ENCODE measurements at regions not wholly inside any gene's neighbourhood (a gene's known extent, or its start where the extent isn't known, plus 50 kb on each side); places are given as distances from the start of the nearest gene placed in this dataset.

GRCh38 chr9:71472400-71472799 is 295.9 kb downstream of the CEMIP2 start:
- DNase-seq (ENCODE audit: low read depth in 1 of 2, low spot score in 1 of 2): no peak
- ChIA-PET POLR2A (no interaction called here), CTCF (no interaction called here)
- no peak for ATAC-seq
- Histone ChIP-seq H3K4me3 (no peak overlapping the region), H3K9me3 (peaks cover 3% of the 10 kb centered on the region; the same call in 1 of the 3 replicates), H3K27ac (no peak overlapping the region), H3K4me2 (no peak overlapping the region), H3K4me1 (no peaks in the 10 kb centered on the region)
- TF ChIP-seq POLR2A (IDR thresholded peaks at IDR 0.05; ENCODE audit: low read length) (no peak), JUNB (IDR thresholded peaks at IDR 0.05) (no peak), ZFP36 (IDR thresholded peaks at IDR 0.05; ENCODE audit: borderline replicate concordance, partially characterized antibody) (no peak)
- FAIRE-seq: no peak
- 3% methylated on average over 3 of the region's 3 CpGs for WGBS (ENCODE audit: missing lambda C conversion rate)

GRCh38 chr9:71465392-71465791 is 302.9 kb downstream of the CEMIP2 start:
- no peak overlapping the region for H3K4me2 ChIP-seq
- FAIRE-seq (no peak), DNase-seq (ENCODE audit: low read depth in 1 of 2, low spot score in 1 of 2) (no peak), ATAC-seq (no peak)
- H3K4me1 ChIP-seq: no peaks in the 10 kb centered on the region
- ChIA-PET CTCF (interaction anchor here (0.7 to 1.4 kb wide), 3 partner anchors 16 to 18 kb away, joined by 3 read pairs; no protein-coding TSS in a partner anchor), POLR2A (no interaction called here)
- no peak overlapping the region for H3K4me3 ChIP-seq
- TF ChIP-seq, protein P1, sequence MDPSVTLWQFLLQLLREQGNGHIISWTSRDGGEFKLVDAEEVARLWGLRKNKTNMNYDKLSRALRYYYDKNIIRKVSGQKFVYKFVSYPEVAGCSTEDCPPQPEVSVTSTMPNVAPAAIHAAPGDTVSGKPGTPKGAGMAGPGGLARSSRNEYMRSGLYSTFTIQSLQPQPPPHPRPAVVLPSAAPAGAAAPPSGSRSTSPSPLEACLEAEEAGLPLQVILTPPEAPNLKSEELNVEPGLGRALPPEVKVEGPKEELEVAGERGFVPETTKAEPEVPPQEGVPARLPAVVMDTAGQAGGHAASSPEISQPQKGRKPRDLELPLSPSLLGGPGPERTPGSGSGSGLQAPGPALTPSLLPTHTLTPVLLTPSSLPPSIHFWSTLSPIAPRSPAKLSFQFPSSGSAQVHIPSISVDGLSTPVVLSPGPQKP (IDR thresholded peaks at IDR 0.05; ENCODE audit: low read depth, low read length): no peak
- no peak for TF ChIP-seq RFX5 (IDR thresholded peaks at IDR 0.05)
- WGBS (ENCODE audit: missing lambda C conversion rate): under 1% methylated on average over 4 of the region's 4 CpGs
- H3K27ac ChIP-seq: no peak overlapping the region
- 0 out of 3 replicates have a peak, but pooled peaks cover 2% of the 10 kb centered on the region for H3K9me3 ChIP-seq

DNA sequence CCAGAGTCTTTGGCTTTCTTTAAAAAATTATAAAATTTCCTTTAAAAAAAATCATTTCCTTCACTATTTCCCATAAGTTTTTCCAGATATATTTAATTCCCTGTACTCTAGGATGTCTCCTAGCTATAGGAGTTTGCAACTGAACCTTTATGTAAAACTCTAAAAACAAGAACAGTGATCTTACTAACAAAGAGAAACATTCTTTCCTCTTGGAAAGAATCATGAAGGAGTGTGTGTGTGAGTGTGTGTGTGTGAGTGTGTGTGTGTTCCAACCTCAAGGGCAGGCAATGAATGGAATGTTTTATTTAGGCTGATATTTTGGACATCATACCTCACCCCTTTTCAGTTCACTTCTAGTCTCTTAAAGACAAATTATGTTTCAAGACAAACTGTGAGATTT is 309.2 kb downstream of the CEMIP2 start:
- FAIRE-seq (no peak), ATAC-seq (no peak), DNase-seq (ENCODE audit: low read depth in 1 of 2, low spot score in 1 of 2) (no peak)
- H3K4me3 ChIP-seq: no peak overlapping the region
- ChIA-PET CTCF (no interaction called here), POLR2A (no interaction called here)
- H3K4me1 ChIP-seq: no peaks in the 10 kb centered on the region
- H3K9me3 ChIP-seq: 0 out of 3 replicates have a peak, but pooled peaks cover 2% of the 10 kb centered on the region
- no peak overlapping the region for H3K4me2 ChIP-seq
- TF ChIP-seq CBX2 (IDR thresholded peaks at IDR 0.05; ENCODE audit: borderline replicate concordance, low read depth) (no peak), HOXB5 (CRISPR knock-in tag; IDR thresholded peaks at IDR 0.05) (no peak), EHMT2 (IDR thresholded peaks at IDR 0.05; ENCODE audit: low read depth) (no peak), MAFK (IDR thresholded peaks at IDR 0.05; ENCODE audit: partially characterized antibody) (no peak), MAZ (IDR thresholded peaks at IDR 0.05; ENCODE audit: borderline replicate concordance, low read depth, low read length) (no peak), ESRRA (IDR thresholded peaks at IDR 0.05; ENCODE audit: borderline replicate concordance, low read length) (no peak), NPAS2 (CRISPR knock-in tag; IDR thresholded peaks at IDR 0.05; ENCODE audit: borderline replicate concordance) (no peak), FOXS1 (CRISPR knock-in tag; IDR thresholded peaks at IDR 0.05) (no peak), REST (IDR thresholded peaks at IDR 0.05) (no peak), JUNB (IDR thresholded peaks at IDR 0.05) (no peak), BCL3 (IDR thresholded peaks at IDR 0.05) (no peak), FOSB (CRISPR knock-in tag; IDR thresholded peaks at IDR 0.05) (no peak), POLR2A (IDR thresholded peaks at IDR 0.05; ENCODE audit: low read length) (no peak), TFCP2L1 (CRISPR knock-in tag; IDR thresholded peaks at IDR 0.05) (no peak), CHD2 (IDR thresholded peaks at IDR 0.05; ENCODE audit: low read length, partially characterized antibody) (no peak), EP300 (IDR thresholded peaks at IDR 0.05) (no peak), POLR2AphosphoS2 (conservative IDR thresholded peaks at IDR 0.05; ENCODE audit: low read length) (no peak), CEBPB (IDR thresholded peaks at IDR 0.05) (no peak), HES2 (IDR thresholded peaks at IDR 0.05) (no peak)
- no peak overlapping the region for H3K27ac ChIP-seq

Data from A549 (cell line).